T-helper 9 cell (primary cell): ENCODE measurements at regions not wholly inside any gene's neighbourhood (a gene's known extent, or its start where the extent isn't known, plus 50 kb on each side); places are given as distances from the start of the nearest gene placed in this dataset.

Experiments
- DNase-seq: peaks from one replicate; pipeline ENCODE4 v3.0.0-alpha.2; 2020

DNA sequence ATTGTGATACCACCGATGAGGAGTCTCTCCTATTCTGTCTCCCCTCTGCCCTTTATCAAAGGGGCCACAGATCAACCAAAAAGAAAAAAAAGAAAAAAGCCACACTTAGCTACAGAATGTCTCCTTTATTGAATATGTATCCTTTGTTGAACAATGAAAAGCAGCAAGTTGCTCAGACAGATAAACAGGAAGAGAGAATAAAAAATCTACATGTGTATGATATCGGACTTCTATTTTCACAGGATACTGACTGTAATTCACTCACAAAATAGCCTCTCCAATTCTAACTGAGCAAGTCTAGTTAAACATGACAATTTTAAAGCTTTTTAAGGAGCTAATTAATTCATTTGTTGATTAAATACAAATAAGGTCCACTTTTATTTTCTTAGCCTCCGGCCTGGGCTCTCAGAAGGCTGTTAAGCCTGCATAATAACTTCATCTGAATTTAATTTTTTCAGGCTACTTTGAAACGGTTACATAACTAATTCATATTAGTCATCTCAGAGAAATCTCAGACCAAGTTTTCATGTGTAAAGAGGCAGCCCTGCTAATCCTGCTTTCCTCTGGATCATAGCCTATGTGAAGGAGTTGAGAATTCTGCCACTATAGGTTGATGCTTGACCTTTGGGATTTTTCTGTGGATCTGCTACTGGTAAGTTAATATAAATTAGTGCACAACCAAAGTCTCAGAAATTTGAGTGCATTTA is 304.1 kb upstream of the NR5A2 start:
- no peak for DNase-seq

DNA sequence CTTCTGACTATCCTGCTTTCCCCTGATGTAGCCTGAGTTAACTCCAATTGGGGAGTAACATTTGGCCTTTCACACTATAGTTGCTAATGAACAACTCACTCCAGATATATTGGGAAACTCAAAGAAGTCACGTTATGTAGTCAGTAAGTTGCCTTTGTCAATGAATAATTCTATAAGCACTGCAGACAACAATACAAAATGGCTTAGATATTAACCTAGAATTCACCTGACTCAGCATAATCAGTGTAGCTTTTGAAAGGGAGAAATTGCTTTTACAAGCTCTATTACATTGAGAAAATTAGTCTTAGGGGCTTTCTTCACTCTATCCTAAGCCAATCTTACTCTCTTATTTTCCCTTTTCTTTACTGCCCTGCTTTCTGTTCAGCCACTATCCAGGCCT is 303.5 kb upstream of the NR5A2 start:
- no peak for DNase-seq

DNA sequence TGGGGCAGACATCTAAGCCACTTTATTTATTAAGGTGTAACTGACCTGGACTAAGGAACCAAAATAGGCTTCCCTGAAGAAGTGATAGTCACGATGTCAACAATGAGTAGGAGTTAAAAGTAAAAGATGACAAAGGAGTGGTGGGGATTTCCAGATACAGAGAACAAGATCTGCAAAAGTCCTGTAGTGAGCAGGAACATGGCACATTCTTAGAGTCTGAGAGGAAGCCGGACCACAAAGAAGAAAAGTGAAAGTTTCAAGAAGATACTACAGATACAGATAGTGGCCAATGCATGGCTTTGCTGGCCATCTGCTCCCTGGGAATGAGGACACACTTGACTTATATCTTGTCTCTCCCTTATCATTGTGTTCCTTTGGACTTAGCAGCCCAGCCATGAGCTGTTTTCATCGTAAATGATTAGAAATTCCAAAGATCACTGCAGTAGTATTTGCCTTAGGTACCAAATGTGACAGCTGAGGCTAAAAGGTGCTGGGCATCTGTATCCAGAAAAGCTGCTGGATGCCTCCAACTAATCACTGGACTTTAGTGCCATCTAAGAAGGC is 302.4 kb upstream of the NR5A2 start:
- DNase-seq = no peak

DNA sequence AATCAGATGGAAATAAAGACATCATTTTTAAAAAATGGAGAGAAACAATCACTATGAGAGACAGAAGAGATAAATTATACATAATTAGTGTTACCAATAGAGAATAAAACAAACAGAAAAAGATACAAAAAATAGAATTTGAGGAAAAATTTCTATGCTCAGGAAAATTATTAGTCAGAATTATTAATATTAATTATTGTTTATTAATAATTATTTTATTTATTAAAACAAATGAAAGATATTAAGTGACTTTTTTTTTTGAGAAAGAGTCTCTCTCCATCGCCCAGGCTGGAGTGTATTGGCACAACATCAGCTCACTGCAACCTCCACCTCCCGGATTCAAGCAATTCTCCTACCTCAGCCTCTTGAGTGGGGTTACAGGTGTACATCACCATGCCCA is 299.8 kb upstream of the NR5A2 start:
- no peak for DNase-seq

DNA sequence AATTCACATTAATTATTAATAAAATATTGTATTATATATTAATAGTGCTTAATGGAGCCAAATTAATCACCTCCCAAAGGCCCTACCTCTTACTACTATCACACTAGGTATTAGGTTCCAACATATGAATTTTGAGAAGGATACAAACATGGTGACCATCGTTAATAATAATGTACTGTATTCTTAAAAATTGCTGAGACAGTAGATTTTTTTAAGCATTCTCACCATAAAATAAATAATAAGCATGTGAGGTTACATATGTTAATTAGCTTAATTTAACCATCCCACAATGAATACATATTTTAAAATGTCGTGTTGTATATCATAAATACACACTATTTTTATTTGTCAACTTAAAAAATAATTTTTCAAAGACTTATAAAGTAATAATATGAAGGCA is 299.2 kb upstream of the NR5A2 start:
- no peak for DNase-seq

DNA sequence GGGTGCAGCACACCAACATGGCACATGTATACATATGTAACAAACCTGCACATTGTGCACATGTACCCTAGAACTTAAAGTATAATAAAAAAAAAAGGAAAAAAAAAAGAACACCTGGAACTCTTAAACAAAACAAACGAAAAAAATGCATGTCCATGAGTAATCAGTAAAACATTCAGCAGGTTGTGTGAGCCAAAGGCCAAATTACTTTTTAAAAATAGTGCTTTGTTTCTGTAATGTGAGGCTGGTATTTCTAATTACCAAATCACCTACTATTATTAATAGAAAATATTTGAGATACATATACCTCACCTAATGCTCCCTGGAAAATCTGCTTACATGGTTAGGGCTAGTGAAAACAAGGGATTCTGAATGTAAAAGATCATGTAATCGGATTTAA is 294.4 kb upstream of the NR5A2 start:
- no peak for DNase-seq

DNA sequence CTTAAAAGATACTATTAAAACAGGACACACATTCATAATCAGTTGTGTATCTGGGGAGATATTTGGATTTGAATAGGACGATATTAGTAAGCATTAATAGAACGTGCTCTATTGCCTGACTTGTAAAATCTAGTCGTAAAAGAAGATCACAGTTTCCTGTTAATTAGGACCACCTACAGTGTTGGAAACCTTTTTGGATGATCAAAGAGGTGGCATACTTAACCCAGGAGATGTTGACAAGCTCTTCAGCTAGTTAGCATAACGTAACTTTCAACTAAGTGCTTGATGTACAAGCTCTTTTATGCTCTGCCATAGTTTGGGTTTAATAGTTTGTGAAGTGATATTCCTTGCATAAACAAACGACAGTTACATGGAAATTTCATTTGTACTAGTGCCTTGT is 293.3 kb upstream of the NR5A2 start:
- DNase-seq = no peak

DNA sequence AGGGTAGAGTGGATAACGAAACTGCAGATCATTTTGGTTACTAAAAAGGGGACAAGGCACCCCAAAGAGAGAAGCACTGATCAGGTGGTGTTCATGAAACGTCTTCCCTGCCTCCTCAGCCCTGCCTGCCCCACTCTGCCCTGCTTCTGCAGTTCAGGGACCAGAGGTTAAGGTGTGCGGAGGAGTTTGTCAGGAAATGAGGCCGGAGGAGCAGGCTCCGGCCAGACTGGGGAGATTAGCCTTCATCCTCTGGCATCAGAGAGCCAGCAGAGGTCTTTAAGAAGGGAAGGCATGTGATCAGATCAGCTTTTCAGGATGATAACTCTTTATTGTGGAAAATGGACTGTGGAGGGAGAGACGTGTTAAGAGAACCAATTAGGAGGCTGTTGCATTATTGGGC is 291.9 kb upstream of the NR5A2 start:
- no peak for DNase-seq

DNA sequence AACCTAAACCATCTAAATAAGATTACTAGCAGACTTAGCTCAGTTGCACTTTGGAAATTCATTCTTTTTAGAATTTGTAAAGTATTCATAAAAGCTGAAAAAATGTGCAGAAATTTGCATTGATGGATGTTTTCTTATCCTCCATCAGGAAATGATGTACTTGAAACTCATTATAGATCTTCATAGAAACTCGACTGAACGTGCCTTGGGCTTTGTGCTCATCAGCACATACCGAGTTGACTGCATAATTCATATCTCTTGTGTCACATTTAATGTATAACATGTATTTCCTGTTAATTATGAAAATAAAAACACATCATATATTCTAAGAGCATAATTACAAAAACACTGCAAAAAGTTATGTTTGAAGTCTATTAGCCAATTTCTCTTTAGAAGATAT is 290.9 kb upstream of the NR5A2 start:
- no peak for DNase-seq

DNA sequence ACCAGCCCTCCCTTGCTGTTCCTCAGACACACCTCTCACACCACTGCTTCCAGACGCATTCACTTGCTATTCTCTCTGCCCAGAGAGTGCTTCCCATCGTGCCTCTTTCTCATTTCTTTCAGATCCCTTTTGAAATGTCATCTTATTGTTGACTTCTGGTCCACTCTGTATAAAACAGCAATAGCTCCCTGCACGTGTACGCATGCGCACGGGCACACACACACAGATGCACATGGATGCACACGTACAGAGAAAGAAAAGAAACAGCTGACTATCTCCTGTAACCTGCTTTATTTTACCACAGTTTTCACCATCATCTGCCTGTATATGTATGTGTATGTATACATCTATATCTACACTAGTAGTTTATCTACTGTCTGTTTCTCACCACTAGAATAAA is 285.9 kb upstream of the NR5A2 start:
- DNase-seq = no peak

DNA sequence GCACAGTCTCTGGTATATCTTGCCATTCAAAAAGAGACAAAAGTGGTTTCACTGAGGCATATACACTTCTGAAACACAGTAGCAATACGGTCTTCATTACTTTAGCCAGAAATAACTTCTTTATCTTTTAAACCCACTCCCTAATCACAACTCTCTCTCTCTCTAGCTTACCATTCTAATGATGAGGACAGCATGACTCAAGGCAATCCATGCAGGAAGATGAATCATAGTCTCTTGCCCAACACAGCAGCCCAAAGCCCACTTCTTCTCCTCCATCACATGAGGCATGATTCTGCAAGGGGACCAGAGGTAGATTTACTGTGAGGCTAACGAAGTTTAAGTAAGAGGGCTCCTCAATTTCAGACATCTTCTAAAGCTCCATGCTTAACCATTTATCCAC is 285.0 kb upstream of the NR5A2 start:
- DNase-seq = no peak

DNA sequence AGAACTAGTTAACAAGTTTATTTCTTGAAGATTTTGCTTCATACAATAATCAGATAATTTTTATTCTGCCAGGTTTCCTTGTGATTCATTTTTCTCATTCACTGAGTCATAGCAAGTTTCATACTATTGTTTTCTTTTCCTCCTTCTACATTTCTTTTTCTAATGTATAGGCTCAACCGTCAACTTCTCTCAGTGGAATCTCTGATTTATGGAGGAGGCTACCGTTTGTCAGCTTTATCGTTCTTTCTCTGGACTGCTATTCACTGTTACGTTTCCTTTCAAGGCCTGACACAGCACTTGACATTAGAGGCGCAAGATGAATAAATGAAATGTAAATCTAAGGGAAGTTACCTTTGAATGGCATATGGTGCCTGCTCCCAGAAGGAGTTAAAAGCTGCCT is 284.3 kb upstream of the NR5A2 start:
- no peak for DNase-seq

DNA sequence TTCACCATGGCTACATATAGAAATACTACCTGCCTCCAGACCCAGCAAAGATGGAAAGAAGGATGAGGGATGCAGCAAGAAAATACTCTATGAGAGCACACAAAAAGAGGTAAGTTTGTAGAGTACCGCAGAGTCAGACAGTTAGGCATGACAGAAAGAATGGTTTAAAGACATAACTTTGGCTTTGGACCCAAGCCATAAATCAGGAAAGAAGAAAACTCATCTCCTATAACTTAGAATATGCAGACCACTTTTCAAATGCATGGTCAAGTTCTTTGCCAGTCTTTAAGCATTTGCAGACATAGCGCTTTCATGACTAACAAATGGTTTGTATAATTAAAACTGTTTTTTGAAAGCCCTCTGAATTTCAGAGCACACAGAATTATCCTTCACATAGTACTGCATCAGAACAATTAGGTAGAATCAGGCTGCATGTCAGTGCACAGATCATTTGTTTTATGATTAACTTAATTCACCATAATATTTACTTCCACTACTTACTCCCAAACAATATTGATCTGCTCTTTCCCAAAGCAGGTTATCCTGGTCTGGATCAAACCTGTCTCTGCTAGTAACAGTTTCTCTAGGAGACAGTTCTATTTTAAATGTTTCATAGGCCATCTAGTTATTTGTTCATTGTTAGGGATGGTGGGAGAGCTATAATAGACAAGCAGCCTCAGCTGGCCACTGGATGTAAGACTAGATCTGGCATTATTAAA is 280.7 kb upstream of the NR5A2 start:
- no peak for DNase-seq

DNA sequence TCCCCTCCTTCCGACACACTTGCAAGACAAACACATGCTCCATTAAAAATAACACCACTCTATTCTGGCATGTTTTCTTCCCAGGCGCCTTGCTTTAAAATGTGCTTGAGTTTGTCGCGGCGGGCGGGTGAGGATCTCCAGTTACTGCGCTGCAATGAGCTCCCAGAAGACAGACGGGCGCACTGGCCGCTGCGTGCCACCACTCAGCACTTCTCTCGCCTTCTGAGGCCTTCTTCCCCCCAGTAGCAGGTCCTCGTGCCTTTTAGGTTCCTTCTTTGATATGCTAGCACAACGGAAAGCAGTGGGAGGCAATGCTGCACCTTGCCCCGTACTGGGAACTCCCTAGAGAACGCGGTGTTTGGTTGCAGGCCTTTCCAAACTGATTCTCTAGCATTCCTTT is 279.5 kb upstream of the NR5A2 start:
- no peak for DNase-seq

DNA sequence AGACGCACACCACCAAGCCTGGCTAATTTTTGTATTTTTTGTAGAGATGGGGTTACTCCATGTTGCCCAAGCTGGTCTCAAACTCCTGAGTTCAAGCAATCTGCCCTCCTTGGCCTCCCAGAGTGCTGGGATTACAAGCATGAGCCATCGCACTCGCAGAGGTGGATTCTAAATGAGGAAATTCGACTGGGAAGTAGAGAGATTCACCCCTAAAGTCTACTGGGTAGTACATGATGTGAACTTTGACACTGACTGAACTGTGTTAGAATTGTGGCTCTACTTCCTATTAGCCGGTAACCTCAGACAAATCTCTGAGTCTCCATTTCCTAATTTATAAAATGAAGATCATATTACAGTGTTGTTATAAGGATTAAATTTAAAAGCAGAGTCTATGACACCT is 276.0 kb upstream of the NR5A2 start:
- DNase-seq = no peak

DNA sequence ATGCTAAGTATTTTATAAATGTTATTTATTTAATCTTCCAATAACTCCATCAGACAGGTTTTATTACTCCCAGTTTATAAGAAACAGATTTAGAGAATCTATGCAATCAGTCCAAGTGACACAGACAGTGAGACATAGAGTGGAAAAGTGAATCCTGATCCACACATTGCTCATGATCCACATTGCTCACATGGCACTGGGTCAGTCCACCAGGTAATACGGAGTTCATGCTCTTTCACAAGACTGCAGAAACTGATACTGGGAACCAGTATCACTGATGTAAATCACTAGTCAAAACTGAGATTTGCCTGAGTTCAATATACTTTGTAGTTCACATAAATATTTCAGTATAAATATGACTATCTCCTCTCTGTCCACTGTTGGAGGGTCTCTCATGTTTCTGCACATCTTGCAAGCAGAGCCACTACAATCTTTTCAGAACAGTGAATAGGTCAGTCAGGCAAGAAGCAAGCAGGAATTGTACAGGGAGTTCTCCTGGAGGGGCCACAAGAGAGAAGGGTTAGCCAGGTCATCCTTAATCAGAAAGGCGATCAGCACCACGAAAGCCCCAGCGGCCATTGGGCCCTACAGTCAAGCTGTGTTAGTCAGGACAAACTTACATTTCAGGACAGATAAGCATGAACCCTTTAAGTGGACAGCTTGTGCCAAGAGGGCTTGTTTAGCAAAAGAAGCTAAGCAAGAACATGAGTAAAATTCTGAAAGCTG is 275.4 kb upstream of the NR5A2 start:
- DNase-seq = no peak

DNA sequence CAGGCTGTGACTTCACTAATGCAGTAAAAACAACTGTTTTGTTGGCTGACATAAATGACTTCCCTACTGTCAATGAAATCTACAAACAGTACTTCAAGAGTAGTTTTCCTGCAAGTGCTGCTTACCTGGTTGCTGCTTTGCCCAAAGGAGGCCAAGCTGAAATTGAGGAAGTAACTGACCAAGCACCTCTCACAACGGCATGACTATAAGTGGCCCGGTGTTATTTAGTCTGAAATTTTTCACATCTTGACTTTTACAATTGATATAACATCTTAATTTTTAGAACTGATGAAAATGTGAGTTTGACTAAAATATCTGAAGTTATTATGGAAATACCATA is 274.9 kb upstream of the NR5A2 start:
- no peak for DNase-seq

DNA sequence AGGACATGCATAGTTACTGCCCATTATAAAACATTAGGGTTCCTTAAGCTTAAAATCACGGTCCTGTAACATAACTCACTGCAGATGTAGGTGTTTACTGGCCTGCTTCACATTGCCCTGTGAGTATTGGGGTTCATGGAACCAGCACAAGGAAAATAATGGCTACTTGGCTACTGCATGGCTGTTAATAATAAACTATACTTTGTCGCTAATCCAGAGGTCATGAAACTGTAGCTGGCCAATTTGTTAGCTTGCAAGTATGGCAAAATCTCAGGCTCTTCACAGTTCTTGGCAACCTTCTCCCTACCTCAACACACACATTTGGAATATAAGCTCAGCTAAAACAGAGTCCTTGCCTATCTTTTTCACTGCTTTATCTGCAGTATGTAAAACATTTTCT is 274.0 kb upstream of the NR5A2 start:
- DNase-seq = no peak

DNA sequence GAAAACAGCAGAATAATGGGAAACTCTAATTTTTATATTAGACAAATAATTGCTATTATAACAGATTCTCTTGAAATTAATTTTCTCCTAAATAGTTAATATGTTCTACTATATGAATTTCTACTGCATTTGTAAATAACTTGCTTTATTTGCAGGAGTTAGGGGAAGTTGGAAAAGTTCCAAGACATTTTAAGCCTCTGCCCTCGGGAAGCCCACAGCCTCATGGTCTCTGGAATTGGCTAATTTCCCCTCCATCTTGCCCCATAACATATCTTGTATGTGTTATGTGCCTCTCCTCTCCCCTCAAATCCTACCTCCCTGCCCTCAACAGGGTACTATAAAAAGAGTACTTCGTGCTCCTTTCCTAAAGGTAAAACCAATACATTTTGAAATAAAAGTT is 271.4 kb upstream of the NR5A2 start:
- no peak for DNase-seq

DNA sequence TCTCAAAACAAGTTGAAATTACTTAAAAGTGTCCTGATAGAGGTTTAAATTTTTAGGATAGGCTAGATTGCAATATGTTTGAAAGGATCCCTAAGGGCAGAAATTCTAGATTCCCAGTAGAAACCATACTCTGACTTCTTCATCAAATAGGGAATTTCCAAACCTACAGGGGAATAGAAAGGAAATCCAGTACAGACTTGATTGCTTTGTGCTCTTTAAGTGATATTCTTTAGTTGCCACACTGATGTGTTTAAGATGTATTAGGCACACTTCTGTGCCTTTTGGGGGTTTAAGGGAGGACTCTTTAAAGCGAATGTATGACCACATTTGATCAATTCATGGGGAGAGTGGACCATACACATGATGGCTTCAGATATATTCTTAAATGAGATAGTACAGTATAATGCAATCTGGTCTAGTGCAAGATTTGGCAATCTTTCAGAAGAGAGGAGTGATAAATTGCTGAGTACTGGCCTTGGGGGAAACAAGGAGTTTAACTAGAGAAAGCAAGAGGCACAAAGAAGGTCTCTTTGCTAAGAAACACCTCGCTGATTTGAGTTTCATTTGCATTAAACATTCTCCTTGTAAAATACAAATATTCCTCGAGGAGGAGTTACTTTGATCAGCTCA is 268.8 kb upstream of the NR5A2 start:
- DNase-seq = no peak

DNA sequence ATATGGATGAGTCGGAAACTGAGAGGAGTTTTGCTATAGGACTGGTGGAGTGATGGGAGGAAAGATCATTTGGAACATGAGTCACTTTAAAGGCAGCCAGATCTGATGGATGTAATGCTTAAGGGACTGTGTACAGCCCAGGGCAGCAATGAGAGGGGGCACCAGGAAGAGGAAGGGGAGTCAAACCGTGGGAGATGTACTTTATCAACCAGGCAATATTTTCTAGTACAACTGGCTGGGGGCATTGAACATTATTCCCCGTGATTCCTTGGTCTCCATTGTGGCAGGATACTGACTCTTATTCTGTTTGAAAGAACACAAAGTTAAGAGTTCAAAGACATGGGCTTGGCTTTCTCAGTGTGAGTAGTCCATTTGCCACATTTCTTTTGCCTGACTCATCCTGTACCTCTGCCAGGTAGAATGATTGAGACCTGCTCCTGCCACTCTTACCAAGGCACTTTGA is 268.2 kb upstream of the NR5A2 start:
- no peak for DNase-seq

DNA sequence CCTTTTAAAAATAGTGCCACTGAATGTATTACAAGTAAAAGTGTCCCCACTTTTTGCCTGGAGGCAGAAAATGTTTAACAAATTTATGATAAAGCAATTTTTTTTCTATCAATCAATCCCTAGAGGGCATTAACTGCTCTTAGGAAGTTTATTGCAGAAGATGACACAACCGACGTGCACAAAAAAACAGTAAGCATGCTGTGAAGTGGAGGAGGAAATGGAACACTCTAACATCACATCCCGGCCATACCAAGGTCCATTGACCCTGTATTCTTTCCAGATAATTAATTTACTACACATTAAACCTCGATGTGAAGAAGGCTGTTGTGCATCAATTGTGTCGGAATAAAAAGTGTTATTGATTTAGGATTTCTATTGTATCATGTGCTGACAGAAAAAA is 264.9 kb upstream of the NR5A2 start:
- no peak for DNase-seq

DNA sequence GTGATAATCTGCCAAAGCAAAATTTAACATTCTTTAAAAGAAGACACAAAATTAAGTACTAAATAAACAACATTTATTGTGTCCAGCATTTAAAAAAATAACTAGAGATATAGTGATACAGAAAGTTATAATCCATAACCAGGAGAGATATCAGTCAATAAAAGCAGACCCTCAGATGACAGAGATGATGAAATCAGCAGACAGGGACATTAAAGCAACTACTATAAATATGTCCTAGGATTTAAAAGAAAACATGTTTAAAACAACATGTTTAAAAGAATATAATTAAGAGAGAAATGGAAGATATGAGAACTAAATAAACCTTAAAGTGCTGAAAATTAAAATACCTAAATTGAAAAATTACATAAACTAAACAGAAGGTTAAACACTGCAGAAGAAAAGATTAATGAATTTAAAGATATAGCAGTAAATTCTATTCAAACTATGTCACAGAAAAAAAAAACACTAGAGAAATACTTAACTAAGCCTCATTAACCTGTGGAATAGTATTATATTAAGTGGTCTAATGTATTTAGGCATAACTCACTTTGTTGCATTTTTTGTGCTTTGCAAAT is 261.2 kb upstream of the NR5A2 start:
- no peak for DNase-seq
